ENCODE measurements at regions not wholly inside any gene's neighbourhood (a gene's known extent, or its start where the extent isn't known, plus 50 kb on each side); places are given as distances from the start of the nearest gene placed in this dataset.
"Not testable (repeated sequence)": the region's sequence is repeated elsewhere in the genome, so short reads cannot be mapped to it uniquely, and the experiment has no call there.

GRCh38 chr13:82467626-82468025 lies 1414.6 kb downstream of the SLITRK1 start:
- in situ Hi-C loops (cut with MboI; ENCODE audit: low sequenced_read_pairs): no loop called here

DNA sequence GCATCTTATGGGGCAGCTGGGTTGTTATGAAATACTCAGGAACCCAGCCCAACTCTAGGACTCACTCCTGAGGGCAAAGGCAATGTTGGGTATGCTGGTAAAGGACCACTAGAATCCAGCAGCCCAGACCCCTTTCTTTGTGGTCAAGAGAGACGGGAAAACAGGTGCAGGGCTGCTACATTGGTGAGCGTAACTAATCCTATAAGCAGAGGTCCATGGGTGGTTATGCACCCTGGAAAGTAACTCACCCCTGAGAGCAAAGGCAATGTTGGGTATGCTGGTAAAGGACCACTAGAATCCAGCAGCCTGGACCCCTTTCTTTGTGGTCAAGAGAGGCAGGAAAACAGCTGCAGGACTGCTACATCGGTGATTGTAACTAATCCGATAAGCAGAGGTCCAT lies 1422.7 kb downstream of the SLITRK1 start:
- in situ Hi-C loops (cut with MboI; ENCODE audit: low sequenced_read_pairs): not testable (repeated sequence)

GRCh38 chr13:82458169-82458568 lies 1424.1 kb downstream of the SLITRK1 start:
- in situ Hi-C loops (cut with MboI; ENCODE audit: low sequenced_read_pairs): no loop called here

DNA sequence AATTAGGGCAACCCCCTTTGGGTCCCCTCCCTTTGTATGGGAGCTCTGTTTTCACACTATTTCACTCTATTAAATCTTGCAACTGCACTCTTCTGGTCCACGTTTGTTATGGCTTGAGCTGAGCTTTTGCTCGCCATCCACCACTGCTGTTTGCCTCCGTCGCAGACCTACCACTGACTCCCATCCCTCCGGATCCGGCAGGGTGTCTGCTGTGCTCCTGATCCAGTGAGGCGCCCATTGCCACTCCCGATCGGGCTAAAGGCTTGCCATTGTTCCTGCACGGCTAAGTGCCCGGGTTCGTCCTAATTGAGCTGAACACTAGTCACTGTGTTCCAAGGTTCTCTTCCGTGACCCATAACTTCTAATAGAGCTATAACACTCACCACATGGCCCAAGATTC lies 1424.7 kb downstream of the SLITRK1 start:
- in situ Hi-C loops (cut with MboI; ENCODE audit: low sequenced_read_pairs): not testable (repeated sequence)

- in situ Hi-C loops (cut with MboI; ENCODE audit: low sequenced_read_pairs): no loop called here
Measured at GRCh38 chr13:82447416-82448077, 1434.7 kb downstream of the SLITRK1 start.

DNA sequence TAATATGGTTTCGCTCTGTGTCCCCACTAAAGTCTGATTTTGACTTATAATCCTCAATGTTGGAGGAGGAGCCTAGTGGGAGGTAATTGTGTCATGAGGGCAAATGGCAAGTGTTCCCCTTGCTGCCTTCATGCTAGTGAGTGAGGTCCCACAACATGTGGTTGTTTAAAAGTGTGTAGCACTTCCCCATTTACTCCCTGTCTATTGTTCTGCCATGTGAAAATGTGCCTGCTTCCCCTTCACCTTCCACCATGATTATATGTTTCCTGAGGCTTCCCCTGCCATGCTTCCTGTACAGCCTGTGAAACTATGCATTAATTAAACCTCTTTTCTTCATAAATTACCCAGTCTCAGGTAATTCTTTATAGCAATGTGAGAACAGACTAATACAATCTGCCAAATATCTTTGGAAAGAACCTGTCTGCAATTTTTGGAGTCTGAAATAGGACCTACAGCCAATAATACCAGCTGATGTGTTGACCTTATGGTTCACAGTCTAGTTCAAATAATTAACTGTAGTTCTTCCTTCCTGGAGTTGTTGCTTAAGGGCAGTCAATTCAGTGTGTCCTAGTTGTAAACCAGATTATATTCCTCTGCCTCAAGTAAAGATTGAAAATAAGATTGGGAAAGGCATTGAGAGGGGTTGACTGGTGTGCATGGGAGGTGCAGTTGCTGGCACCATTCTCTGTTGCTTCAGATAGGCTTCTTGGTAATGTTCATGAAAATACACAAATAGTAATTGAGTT lies 1442.9 kb downstream of the SLITRK1 start:
- in situ Hi-C loops (cut with MboI; ENCODE audit: low sequenced_read_pairs): no loop called here

- in situ Hi-C loops (cut with MboI; ENCODE audit: low sequenced_read_pairs): no loop called here
Measured at GRCh38 chr13:82438320-82438719, 1444.0 kb downstream of the SLITRK1 start.

GRCh38 chr13:82436099-82436585 lies 1446.1 kb downstream of the SLITRK1 start:
- in situ Hi-C loops (cut with MboI; ENCODE audit: low sequenced_read_pairs): no loop called here

GRCh38 chr13:82432949-82433348 lies 1449.3 kb downstream of the SLITRK1 start:
- in situ Hi-C loops (cut with MboI; ENCODE audit: low sequenced_read_pairs): no loop called here

DNA sequence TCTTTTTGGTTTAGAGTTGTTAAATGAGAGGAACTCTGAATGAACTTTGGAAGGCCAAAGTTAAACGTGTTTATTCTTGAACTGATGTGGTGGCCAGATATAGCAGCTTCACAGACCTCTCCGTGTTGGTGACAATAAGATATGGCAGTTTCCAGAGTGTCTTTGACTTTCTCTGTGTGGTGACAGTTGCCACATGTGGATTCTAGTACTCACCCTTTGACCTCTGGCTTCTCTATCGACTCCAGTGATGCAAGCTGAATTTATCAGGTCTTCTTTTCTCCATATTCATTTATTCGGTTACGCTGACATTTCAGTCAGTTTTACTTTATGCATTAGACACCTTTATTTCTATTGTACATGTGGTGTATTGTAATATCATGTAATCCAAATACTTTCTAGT lies 1469.5 kb downstream of the SLITRK1 start:
- in situ Hi-C loops (cut with MboI; ENCODE audit: low sequenced_read_pairs): no loop called here

- in situ Hi-C loops (cut with MboI; ENCODE audit: low sequenced_read_pairs): no loop called here
Measured at GRCh38 chr13:82407321-82407720, 1475.0 kb downstream of the SLITRK1 start.

DNA sequence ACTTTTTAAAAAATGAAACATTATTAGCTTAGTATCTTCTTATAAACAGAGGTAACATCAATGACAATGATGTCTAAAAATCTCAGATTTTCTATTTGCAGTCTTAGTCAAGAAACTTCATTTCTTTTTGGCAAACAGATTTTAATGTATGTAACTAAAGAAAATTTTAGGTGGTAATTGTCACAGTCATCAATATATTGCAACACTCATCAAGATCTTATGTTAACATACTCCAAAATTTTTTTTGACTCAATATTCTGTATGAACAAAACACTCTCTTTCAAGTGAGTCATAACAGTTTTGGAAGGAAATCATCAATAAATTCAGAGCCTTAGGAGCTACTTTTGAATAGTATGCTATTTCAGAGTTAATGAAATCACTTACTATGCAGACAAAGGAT lies 1507.6 kb downstream of the SLITRK1 start:
- in situ Hi-C loops (cut with MboI; ENCODE audit: low sequenced_read_pairs): no loop called here

DNA sequence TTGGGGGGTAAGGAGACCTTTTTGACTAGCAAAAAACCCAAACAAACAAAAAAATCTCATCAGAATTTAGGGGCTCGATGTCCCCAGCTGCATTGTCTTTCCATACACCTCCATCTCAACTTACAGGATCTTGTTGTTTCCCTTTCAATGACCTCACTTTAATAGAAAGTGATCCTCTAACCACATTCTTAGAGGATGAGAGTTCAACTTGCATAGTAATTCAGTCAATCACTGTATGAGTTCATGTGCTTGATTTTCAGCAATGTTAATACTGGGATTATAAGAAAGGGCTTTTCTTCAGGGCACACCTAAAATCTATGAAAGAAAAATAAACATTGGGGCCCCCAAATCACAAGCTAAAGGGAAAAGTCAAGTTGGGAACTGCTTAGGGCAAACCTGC lies 1512.0 kb downstream of the SLITRK1 start:
- in situ Hi-C loops (cut with MboI; ENCODE audit: low sequenced_read_pairs): no loop called here

- in situ Hi-C loops (cut with MboI; ENCODE audit: low sequenced_read_pairs): no loop called here
Measured at GRCh38 chr13:82364525-82364924, 1517.7 kb downstream of the SLITRK1 start.

- in situ Hi-C loops (cut with MboI; ENCODE audit: low sequenced_read_pairs): no loop called here
Measured at GRCh38 chr13:82358284-82358683, 1524.0 kb downstream of the SLITRK1 start.

DNA sequence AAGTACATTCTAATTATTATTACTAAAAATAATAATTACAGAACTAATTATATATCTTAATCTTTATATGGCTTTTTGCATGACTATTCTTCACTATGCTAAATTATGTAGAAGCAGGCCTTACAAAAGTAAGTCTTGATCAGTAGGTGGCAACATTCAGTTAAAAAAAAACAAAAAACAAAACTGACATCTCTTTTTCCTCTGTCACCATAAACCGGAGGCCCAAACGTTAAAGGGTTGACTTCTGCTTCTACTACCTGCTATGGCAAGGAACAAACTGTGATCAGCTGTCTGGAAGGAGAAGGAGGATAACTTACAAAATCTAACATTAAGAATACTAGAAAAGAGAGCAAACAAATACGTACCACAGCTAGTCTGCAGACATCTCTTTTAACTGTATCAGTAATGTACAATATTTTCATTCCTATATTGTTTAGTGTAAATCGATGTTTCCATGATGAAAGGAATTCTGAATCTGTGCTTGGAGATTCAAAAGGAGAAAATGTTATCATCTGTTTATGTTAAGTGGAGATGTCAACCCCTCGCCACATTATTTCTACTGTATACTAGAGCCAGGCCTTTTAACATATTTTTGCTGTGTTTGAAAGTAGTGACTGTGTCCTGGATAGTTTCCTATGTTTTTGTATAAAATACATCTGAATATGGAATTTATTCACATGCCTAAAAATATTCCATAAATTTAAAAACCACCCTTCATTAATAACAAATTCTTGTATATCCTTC lies 1525.4 kb downstream of the SLITRK1 start:
- in situ Hi-C loops (cut with MboI; ENCODE audit: low sequenced_read_pairs): no loop called here

DNA sequence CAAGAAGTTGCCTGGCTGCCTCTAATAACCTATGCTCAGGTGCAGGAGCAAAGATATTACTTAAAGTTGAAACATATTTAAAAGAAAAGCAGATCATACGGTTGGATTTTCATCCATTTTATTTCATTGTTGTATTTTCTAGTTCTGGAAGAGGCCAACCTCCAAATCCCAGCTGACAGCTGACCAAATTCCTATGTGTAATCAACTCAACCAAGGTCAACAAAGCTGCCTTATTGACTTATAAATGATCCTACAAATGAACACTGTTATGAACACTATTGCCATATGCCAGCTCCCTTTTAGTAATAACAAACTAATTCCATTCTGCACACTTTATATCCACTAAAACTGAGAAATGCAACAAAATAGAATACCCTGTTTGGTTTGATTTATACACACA lies 1537.4 kb downstream of the SLITRK1 start:
- in situ Hi-C loops (cut with MboI; ENCODE audit: low sequenced_read_pairs): no loop called here

GRCh38 chr13:82341116-82341515 lies 1541.2 kb downstream of the SLITRK1 start:
- in situ Hi-C loops (cut with MboI; ENCODE audit: low sequenced_read_pairs): no loop called here

DNA sequence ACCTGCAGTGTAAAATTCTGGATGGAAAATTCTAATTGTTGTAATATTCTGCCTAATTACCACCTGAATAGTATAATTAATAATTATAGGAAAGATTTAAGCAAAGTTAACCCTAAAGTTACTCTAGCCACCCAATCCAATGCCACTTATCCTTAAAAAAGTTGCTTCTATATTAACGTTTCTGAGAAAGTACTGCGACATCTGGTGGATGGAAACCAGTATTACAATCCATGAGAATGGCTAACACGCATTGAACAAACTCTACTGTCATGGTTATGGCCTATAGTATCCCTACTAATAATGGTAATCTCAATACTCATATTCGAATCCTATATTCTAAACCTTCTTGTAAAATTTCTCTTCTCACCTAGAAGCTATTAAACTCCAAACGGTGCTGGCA lies 1551.8 kb downstream of the SLITRK1 start:
- in situ Hi-C loops (cut with MboI; ENCODE audit: low sequenced_read_pairs): no loop called here

DNA sequence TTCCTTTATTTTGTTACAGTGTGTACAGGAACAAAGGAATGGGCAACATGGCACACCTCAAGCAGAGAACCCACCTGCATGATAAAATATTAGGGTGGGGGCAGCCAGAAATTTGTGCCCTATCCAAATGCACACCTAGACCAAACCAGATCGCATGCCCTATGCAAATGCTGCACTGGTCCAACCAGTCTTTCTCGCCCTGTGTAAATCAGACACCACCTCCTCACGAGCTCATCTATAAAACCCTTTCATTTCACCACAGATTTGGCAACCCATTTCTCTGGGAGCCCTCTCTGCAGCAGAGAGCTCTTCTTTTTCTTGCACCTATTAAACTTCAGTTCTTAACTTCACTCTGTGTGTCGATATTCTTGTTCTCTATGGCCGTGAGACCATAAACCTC lies 1559.2 kb downstream of the SLITRK1 start:
- in situ Hi-C loops (cut with MboI; ENCODE audit: low sequenced_read_pairs): no loop called here

DNA sequence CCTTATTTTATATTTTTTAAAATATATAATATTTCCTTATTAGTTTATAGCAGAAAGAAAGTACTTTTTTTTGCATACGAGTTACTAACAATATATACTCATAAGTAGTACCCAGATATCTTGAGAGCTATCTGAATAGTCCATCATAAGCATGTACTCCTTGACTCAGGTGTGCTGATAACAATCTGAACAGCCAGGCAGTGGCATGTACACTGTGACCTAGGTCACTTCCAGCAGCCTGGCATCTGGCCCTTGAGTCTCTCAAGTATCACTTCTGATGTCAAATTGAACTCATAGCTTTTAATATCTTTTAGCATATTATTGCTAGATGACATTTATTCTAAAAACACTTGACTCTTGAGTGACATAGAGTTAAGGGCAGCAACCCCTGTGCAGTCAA lies 1576.7 kb downstream of the SLITRK1 start:
- in situ Hi-C loops (cut with MboI; ENCODE audit: low sequenced_read_pairs): no loop called here

DNA sequence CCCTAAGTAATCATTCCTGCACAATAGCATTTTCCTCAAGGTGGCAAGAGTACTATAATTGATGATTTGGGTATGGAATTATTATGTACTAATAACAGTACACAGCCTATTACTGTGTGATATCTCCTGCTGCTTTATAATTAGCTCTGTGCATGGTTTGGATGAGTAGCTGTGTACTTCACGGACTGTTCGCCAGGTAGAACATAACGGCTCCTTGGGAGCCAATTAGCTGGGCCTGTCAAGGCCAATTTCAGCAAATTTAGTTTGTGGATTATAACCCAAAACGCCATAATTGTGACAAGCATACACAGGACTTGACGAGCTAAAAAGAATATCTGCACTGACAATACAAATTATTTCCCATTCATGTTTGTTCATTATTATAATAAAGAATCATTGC lies 1584.2 kb downstream of the SLITRK1 start:
- in situ Hi-C loops (cut with MboI; ENCODE audit: low sequenced_read_pairs): no loop called here
